T-helper 17 cell (primary cell): ENCODE measurements at regions not wholly inside any gene's neighbourhood (a gene's known extent, or its start where the extent isn't known, plus 50 kb on each side); places are given as distances from the start of the nearest gene placed in this dataset.

Experiments
- ATAC-seq: fragments of 150-1000 bp; cut with Tn5 transposase; 2 replicates; pipeline ENCODE4 v1.10.0; 2021; ENCODE audit warnings: mild to moderate bottlenecking, moderate library complexity
- DNase-seq, 3 donors: peaks; one replicate each; pipeline versions ENCODE4 v3.0.0 to v3.0.0-alpha.2; 2020 to 2021
- H3K9me3 ChIP-seq: one replicate; pipeline ENCODE4 v1.7.0; 2013; ENCODE audit warnings: low read length, mild to moderate bottlenecking; ENCODE audit not compliant: control insufficient read depth, poor library complexity, severe bottlenecking
- H3K27ac Mint-ChIP-seq: one replicate; pipeline ENCODE4 v1.8.0; 2022; ENCODE audit warnings: mild to moderate bottlenecking, moderate library complexity, mixed read lengths
- H3K27me3 Mint-ChIP-seq: one replicate; pipeline ENCODE4 v1.8.0; 2022; ENCODE audit warnings: mixed read lengths
- H3K36me3 Mint-ChIP-seq: one replicate; pipeline ENCODE4 v1.8.0; 2022; ENCODE audit warnings: low read depth, mixed read lengths
- H3K4me1 Mint-ChIP-seq: one replicate; pipeline ENCODE4 v1.8.0; 2022; ENCODE audit warnings: mild to moderate bottlenecking, mixed read lengths
- H3K4me3 Mint-ChIP-seq: one replicate; pipeline ENCODE4 v1.8.0; 2022; ENCODE audit warnings: mild to moderate bottlenecking, moderate library complexity, mixed read lengths

GRCh38 chr3:148255981-148256969, 441.4 kb upstream of the AGTR1 start:
- H3K36me3 Mint-ChIP-seq = no peaks in the 10 kb centered on the region
- H3K27me3 Mint-ChIP-seq = no peaks in the 10 kb centered on the region

GRCh38 chr3:148262980-148263379, 434.7 kb upstream of the AGTR1 start:
- Mint-ChIP-seq H3K4me3 (no peak overlapping the region), H3K27ac (no peak overlapping the region), H3K27me3 (no peaks in the 10 kb centered on the region), H3K36me3 (no peaks in the 10 kb centered on the region), H3K4me1 (no peaks in the 10 kb centered on the region)
- H3K9me3 ChIP-seq = no peaks in the 10 kb centered on the region
- ATAC-seq (no peak), DNase-seq (no peak)

More at GRCh38 chr3:148255981-148256969, 441.4 kb upstream of the AGTR1 start:
- Mint-ChIP-seq H3K4me1 (no peaks in the 10 kb centered on the region), H3K27ac (no peak overlapping the region), H3K4me3 (no peak overlapping the region)
- ATAC-seq (no peak), DNase-seq (no peak)
- no peaks in the 10 kb centered on the region for H3K9me3 ChIP-seq

DNA sequence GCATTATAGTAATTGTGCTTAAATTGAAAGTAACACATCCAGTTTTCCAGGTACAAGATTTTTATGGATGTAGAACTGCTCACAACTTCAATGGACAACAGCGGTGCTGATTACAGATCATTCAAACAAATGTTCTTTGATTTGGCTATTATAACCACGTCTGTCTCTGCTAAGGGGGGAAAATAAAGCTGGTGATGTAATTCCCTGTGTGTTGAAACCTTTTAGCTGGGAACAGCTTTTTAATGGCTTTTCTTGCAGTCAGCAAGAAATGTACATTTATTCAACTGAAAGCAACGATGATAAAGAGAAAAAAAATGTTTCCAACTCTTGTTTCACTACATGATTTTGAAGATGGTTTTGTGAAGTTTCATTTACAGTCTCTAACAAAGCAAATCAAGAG, 431.9 kb upstream of the AGTR1 start:
- Mint-ChIP-seq H3K36me3 (no peaks in the 10 kb centered on the region), H3K27ac (no peak overlapping the region), H3K4me3 (no peak overlapping the region), H3K27me3 (no peaks in the 10 kb centered on the region), H3K4me1 (no peaks in the 10 kb centered on the region)
- DNase-seq (no peak), ATAC-seq (no peak)
- H3K9me3 ChIP-seq = no peaks in the 10 kb centered on the region

DNA sequence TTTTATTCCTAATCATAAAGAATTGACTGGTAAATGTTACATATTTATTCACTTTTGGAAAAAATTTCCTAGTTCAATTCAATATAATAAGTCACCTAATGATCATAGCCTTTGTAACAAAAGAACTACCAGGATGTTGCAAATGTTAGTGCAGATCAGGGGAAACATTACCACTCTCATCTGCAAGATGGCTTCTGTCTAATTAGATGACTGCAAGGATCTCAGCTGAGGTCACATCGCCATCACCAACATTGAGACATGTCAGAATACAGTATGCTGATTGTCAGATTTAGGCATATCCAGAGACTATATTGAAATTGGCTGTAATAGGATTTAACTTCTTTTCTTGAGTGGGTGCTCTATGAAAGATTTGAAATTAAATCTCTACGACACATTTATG, 431.4 kb upstream of the AGTR1 start:
- DNase-seq = no peak
- Mint-ChIP-seq H3K4me1 (no peaks in the 10 kb centered on the region), H3K4me3 (no peak overlapping the region), H3K36me3 (no peaks in the 10 kb centered on the region), H3K27ac (no peak overlapping the region), H3K27me3 (no peaks in the 10 kb centered on the region)
- ATAC-seq = no peak
- no peaks in the 10 kb centered on the region for H3K9me3 ChIP-seq

GRCh38 chr3:148269816-148270215, 427.9 kb upstream of the AGTR1 start:
- no peaks in the 10 kb centered on the region for H3K9me3 ChIP-seq
- no peak for DNase-seq
- Mint-ChIP-seq H3K27ac (no peak overlapping the region), H3K4me3 (no peak overlapping the region), H3K4me1 (no peaks in the 10 kb centered on the region), H3K27me3 (no peaks in the 10 kb centered on the region), H3K36me3 (no peaks in the 10 kb centered on the region)
- ATAC-seq = no peak

DNA sequence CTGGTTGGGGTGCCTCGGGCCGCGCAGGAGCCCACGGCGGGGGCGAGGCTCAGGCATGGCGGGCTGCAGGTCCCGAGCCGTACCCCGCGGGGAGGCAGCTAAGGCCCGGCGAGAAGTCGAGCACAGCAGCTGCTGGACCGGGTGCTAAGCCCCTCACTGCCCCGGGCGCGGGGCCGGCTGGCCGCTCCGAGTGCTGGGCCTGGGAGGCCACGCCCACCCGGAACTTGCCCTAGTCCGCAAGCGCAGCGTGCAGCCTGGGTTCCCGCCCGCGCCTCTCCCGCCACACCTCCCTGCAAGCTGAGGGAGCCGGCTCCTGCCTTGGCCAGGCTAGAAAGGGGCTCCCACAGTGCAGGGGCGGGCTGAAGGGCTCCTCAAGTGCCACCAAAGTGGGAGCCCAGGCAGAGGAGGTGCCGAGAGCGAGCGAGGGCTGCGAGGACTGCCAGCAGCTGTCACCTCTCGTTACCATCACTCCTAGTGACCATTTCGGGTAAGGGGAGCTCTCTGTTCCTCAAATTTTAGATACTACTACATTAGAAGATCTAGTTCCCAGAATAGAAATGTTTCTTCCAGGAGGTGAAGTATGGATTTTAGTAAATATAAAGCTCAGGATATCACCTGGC, 417.0 kb upstream of the AGTR1 start:
- Mint-ChIP-seq H3K27ac (no peak overlapping the region), H3K4me1 (no peaks in the 10 kb centered on the region), H3K4me3 (no peak overlapping the region), H3K36me3 (no peaks in the 10 kb centered on the region), H3K27me3 (no peaks in the 10 kb centered on the region)
- no peaks in the 10 kb centered on the region for H3K9me3 ChIP-seq
- ATAC-seq (no peak), DNase-seq (no peak)

GRCh38 chr3:148289159-148289558, 408.5 kb upstream of the AGTR1 start:
- no peak for ATAC-seq

DNA sequence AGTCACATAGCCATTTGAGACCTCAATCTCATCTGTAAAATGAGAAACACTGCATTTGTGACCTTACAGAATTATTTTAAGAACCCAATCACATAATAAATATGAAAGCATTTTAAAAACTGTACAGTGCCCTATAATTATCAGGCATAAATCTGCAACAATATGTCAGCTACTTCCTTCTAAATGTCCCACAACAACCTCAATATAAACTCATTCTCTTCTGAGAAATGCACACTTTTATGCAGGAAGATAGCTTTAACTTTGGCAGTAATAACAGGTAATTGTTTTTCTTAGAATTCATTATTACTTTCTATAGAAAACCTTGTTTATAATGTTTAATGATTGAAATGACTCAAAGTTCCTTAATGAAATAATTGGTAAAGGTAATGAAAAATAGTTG, 400.7 kb upstream of the AGTR1 start:
- peaks cover 6% of the 10 kb centered on the region for H3K4me1 Mint-ChIP-seq
- H3K27ac Mint-ChIP-seq = no peak overlapping the region
- H3K9me3 ChIP-seq = no peaks in the 10 kb centered on the region
- H3K36me3 Mint-ChIP-seq = no peaks in the 10 kb centered on the region
- no peak for DNase-seq
- no peak overlapping the region for H3K4me3 Mint-ChIP-seq
- no peak for ATAC-seq
- H3K27me3 Mint-ChIP-seq = no peaks in the 10 kb centered on the region

More at GRCh38 chr3:148289159-148289558, 408.5 kb upstream of the AGTR1 start:
- H3K27ac Mint-ChIP-seq = no peak overlapping the region
- no peak overlapping the region for H3K4me3 Mint-ChIP-seq
- no peaks in the 10 kb centered on the region for H3K36me3 Mint-ChIP-seq
- H3K9me3 ChIP-seq = no peaks in the 10 kb centered on the region
- no peaks in the 10 kb centered on the region for H3K27me3 Mint-ChIP-seq
- no peak for DNase-seq
- H3K4me1 Mint-ChIP-seq = no peaks in the 10 kb centered on the region

DNA sequence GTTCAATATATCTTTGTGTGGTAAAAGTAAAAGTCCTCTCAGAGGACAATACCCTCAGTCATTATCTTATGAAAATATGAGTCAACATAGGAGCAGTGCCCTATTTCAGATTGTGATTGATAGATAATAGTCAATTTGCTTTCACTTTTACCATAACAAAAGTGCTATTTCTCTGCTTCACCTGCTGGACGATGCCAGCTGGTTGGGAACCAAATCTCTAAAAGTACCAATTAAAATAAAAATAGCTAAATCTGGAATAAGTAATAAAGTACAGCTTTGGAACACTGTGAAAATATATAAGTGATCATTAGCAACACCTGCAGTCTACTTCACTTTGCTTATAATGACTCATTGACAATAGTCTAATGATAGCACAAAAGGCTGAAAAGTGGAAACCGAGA, 390.3 kb upstream of the AGTR1 start:
- no peaks in the 10 kb centered on the region for H3K9me3 ChIP-seq
- Mint-ChIP-seq H3K27ac (no peak overlapping the region), H3K4me3 (no peak overlapping the region), H3K4me1 (no peaks in the 10 kb centered on the region), H3K27me3 (no peaks in the 10 kb centered on the region), H3K36me3 (no peaks in the 10 kb centered on the region)
- ATAC-seq (no peak), DNase-seq (no peak)

DNA sequence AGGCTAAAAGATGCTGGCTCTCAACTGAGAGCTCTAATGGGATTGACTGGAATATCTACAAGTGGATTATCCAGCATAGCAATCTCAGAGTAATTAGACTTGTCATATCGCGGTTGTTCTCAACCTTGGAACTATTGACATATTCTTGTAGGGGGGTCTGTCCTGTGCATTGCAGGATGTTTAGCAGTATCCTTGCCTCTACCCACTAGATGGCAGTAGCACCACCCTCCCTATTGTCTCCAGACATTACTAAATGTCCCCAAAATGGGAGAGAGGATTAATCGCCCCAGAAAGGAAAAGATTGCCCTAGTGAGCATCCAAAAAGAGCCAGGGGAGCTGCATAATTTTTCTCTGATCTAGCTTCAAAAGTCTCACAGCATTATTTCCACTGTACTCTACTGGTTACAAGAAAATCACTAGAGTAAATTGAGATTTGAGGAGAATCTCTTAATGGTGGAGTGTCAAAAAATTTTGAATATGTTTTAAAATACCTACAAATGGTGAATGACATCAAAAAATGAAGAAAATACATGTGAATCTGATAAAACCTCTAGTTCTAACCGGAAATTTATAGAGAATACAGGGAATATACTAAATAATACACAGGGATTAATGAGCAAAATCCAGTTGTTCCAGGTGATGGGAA, 388.2 kb upstream of the AGTR1 start:
- H3K4me1 Mint-ChIP-seq = no peaks in the 10 kb centered on the region
- H3K36me3 Mint-ChIP-seq = no peaks in the 10 kb centered on the region
- no peak overlapping the region for H3K4me3 Mint-ChIP-seq
- no peak overlapping the region for H3K27ac Mint-ChIP-seq
- H3K27me3 Mint-ChIP-seq = no peaks in the 10 kb centered on the region
- H3K9me3 ChIP-seq = no peaks in the 10 kb centered on the region
- DNase-seq (no peak), ATAC-seq (no peak)

- Mint-ChIP-seq H3K4me1 (no peaks in the 10 kb centered on the region), H3K4me3 (no peak overlapping the region), H3K27me3 (no peaks in the 10 kb centered on the region), H3K36me3 (no peaks in the 10 kb centered on the region), H3K27ac (no peak overlapping the region)
- H3K9me3 ChIP-seq = no peaks in the 10 kb centered on the region
- DNase-seq = no peak
- ATAC-seq = no peak
Measured at GRCh38 chr3:148315756-148316155, 381.9 kb upstream of the AGTR1 start.

GRCh38 chr3:148318240-148318639, 379.5 kb upstream of the AGTR1 start:
- DNase-seq (no peak), ATAC-seq (no peak)
- no peaks in the 10 kb centered on the region for H3K9me3 ChIP-seq
- no peaks in the 10 kb centered on the region for H3K36me3 Mint-ChIP-seq
- H3K4me3 Mint-ChIP-seq = no peak overlapping the region
- H3K4me1 Mint-ChIP-seq = no peaks in the 10 kb centered on the region
- H3K27ac Mint-ChIP-seq = no peak overlapping the region
- no peaks in the 10 kb centered on the region for H3K27me3 Mint-ChIP-seq

DNA sequence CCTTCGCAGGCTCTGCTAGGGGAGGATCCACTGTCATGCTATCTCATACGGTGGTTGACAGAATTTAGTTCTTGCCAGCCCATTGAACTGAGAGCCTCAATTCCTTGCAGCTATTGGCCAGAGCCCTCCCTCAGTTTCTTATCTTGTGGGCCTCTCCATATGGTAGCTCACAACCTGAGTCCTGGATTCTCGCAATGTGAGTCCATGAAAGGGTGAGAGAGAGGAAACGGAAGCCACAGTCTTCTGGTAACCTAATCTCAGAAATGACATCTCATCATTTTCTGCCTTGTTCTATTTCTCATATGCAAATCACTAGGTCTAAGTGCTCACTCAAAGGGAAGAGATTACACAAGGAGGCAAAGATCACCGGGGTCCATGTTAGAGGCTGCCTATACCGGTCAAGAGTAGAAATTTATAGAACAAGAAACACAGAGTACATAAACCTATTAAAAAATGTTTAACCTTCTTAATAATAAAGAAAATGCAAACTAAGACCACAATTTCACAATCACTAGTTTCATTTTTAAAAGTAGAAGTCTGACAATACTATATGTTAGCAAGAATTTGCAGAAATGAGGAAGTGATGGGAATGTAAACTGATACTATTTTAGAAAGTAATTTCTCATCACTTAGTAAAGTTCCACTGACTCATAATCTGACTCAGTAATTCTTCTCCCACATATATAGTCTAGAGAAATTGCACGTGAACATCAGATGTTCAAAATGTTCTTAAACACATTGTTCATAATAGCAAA, 378.4 kb upstream of the AGTR1 start:
- no peaks in the 10 kb centered on the region for H3K36me3 Mint-ChIP-seq
- H3K27me3 Mint-ChIP-seq = no peaks in the 10 kb centered on the region
- no peaks in the 10 kb centered on the region for H3K4me1 Mint-ChIP-seq
- peak overlapping the region; percentile 70 for H3K4me3 Mint-ChIP-seq
- ATAC-seq = no peak
- H3K27ac Mint-ChIP-seq = no peak overlapping the region
- H3K9me3 ChIP-seq = no peaks in the 10 kb centered on the region
- DNase-seq = no peak
